H9 (cell line): ENCODE measurements at regions not wholly inside any gene's neighbourhood (a gene's known extent, or its start where the extent isn't known, plus 50 kb on each side); places are given as distances from the start of the nearest gene placed in this dataset.

ENCODE experiments used
- DNase-seq: peaks from one replicate; pipeline ENCODE4 v3.0.0-alpha.2; 2017
- H2AFZ ChIP-seq: one replicate; pipeline ENCODE4 v1.6.1; 2013; ENCODE audit warnings: mild to moderate bottlenecking, low read length, control low read depth, moderate library complexity
- H2AK5ac ChIP-seq: 2 replicates; pipeline ENCODE4 v1.6.1; 2013; ENCODE audit warnings: low read length, control low read depth, mixed read lengths; ENCODE audit not compliant: insufficient read length
- H2BK120ac ChIP-seq: one replicate; pipeline ENCODE4 v1.6.1; 2013; ENCODE audit warnings: low read depth, mild to moderate bottlenecking, low read length, control low read depth, inconsistent platforms; ENCODE audit not compliant: poor library complexity, severe bottlenecking
- H2BK12ac ChIP-seq: 2 replicates; pipeline ENCODE4 v1.6.1; 2013; ENCODE audit warnings: low read length, control low read depth, mixed read lengths, low read depth; ENCODE audit not compliant: insufficient read length
- H2BK15ac ChIP-seq: 2 replicates; pipeline ENCODE4 v1.6.1; 2013; ENCODE audit warnings: low read depth, low read length, control low read depth
- H2BK20ac ChIP-seq: one replicate; pipeline ENCODE4 v1.6.1; 2013; ENCODE audit warnings: low read depth, mild to moderate bottlenecking, low read length, control low read depth, inconsistent platforms; ENCODE audit not compliant: poor library complexity, severe bottlenecking
- H2BK5ac ChIP-seq: 2 replicates; pipeline ENCODE4 v1.6.1; 2013; ENCODE audit warnings: low read length, control low read depth, mixed read lengths; ENCODE audit not compliant: insufficient read length
- H3K14ac ChIP-seq: 2 replicates; pipeline ENCODE4 v1.6.1; 2013; ENCODE audit warnings: low read length, control low read depth; ENCODE audit not compliant: insufficient read depth
- H3K18ac ChIP-seq: 2 replicates; pipeline ENCODE4 v1.6.1; 2013; ENCODE audit warnings: low read depth, mild to moderate bottlenecking, mixed read lengths, low read length, control low read depth; ENCODE audit not compliant: insufficient read length
- H3K23ac ChIP-seq: 2 replicates; pipeline ENCODE4 v1.6.1; 2013; ENCODE audit warnings: low read length, control low read depth, mixed read lengths, low read depth; ENCODE audit not compliant: insufficient read length
- H3K23me2 ChIP-seq: 2 replicates; pipeline ENCODE4 v1.6.1; 2013; ENCODE audit warnings: low read depth, mild to moderate bottlenecking, mixed read lengths, low read length, control low read depth; ENCODE audit not compliant: insufficient read length, poor library complexity, severe bottlenecking
- H3K27ac ChIP-seq: 2 replicates; pipeline ENCODE4 v1.5.1; 2013; ENCODE audit warnings: low read length, control low read depth, mixed read lengths, low read depth; ENCODE audit not compliant: insufficient read length
- H3K27me3 ChIP-seq: 2 replicates; pipeline ENCODE4 v1.6.1; 2013; ENCODE audit warnings: low read length, control low read depth, inconsistent platforms; ENCODE audit not compliant: insufficient read depth
- H3K4ac ChIP-seq: 2 replicates; pipeline ENCODE4 v1.6.1; 2013; ENCODE audit warnings: low read depth, mild to moderate bottlenecking, control low read depth, inconsistent platforms, low read length, moderate library complexity
- H3K4me1 ChIP-seq: 2 replicates; pipeline ENCODE4 v1.6.1; 2013; ENCODE audit warnings: low read length, control low read depth, inconsistent platforms; ENCODE audit not compliant: insufficient read depth
- H3K4me2 ChIP-seq: 2 replicates; pipeline ENCODE4 v1.6.1; 2013; ENCODE audit warnings: low read length, control low read depth, mixed read lengths; ENCODE audit not compliant: insufficient read length, insufficient read depth
- H3K56ac ChIP-seq: 2 replicates; pipeline ENCODE4 v1.6.1; 2013; ENCODE audit warnings: low read depth, mild to moderate bottlenecking, mixed read lengths, low read length, control low read depth; ENCODE audit not compliant: insufficient read length
- H3K79me1 ChIP-seq: 2 replicates; pipeline ENCODE4 v1.6.1; 2013; ENCODE audit warnings: low read depth, mild to moderate bottlenecking, moderate library complexity, low read length, control low read depth, inconsistent platforms; ENCODE audit not compliant: insufficient read depth, poor library complexity, severe bottlenecking
- H3K79me2 ChIP-seq: 2 replicates; pipeline ENCODE4 v1.6.1; 2013; ENCODE audit warnings: low read length, control low read depth, inconsistent platforms; ENCODE audit not compliant: insufficient read depth
- H3K9ac ChIP-seq: 2 replicates; pipeline ENCODE4 v1.6.1; 2013; ENCODE audit warnings: low read length, control low read depth, mixed read lengths; ENCODE audit not compliant: insufficient read length; ENCODE audit errors: extremely low read depth
- H3K9me3 ChIP-seq: one replicate; pipeline ENCODE4 v1.6.1; 2013; ENCODE audit warnings: low read depth, low read length, inconsistent platforms; ENCODE audit not compliant: control insufficient read depth
- H3T11ph ChIP-seq: one replicate; pipeline ENCODE4 v1.6.1; 2013; ENCODE audit warnings: mild to moderate bottlenecking, low read length, control low read depth, inconsistent platforms
- H4K20me1 ChIP-seq: one replicate; pipeline ENCODE4 v1.6.1; 2013; ENCODE audit not compliant: control insufficient read depth, insufficient read length, insufficient read depth
- H4K5ac ChIP-seq: 2 replicates; pipeline ENCODE4 v1.6.1; 2013; ENCODE audit warnings: low read depth, mild to moderate bottlenecking, mixed read lengths, low read length, control low read depth; ENCODE audit not compliant: insufficient read length
- H4K8ac ChIP-seq: replicated peaks from 2 replicates; pipeline ENCODE4 v1.6.1; 2013; ENCODE audit warnings: low read length, control low read depth, mixed read lengths, low read depth; ENCODE audit not compliant: insufficient read length
- H4K91ac ChIP-seq: 2 replicates; pipeline ENCODE4 v1.6.1; 2013; ENCODE audit warnings: low read depth, mild to moderate bottlenecking, moderate library complexity, mixed read lengths, low read length, control low read depth; ENCODE audit not compliant: insufficient read length
- H3K27ac Mint-ChIP-seq, 3 experiments: 2 replicates in 2 of 3; 3 replicates in 1 of 3; pipeline ENCODE4 v1.8.0; 2020 to 2021; ENCODE audit warnings: mixed read lengths in 3 of 3, mild to moderate bottlenecking in 1 of 3, moderate library complexity in 1 of 3
- H3K27me3 Mint-ChIP-seq: 2 replicates; pipeline ENCODE4 v1.8.0; 2021; ENCODE audit warnings: low read depth, mild to moderate bottlenecking, moderate library complexity, mixed read lengths
- H3K36me3 Mint-ChIP-seq, 3 experiments: 2 replicates in 2 of 3; 3 replicates in 1 of 3; pipeline ENCODE4 v1.8.0; 2020 to 2021; ENCODE audit warnings: low read depth in 3 of 3, mixed read lengths in 3 of 3; ENCODE audit not compliant: insufficient read depth in 1 of 3
- H3K4me1 Mint-ChIP-seq, 2 experiments: 2 replicates each; pipeline ENCODE4 v1.8.0; 2020; ENCODE audit warnings: mixed read lengths in 2 of 2
- H3K4me3 Mint-ChIP-seq, 2 experiments: 2 replicates in 1 of 2; 3 replicates in 1 of 2; pipeline ENCODE4 v1.8.0; 2020 to 2021; ENCODE audit warnings: mild to moderate bottlenecking in 2 of 2, mixed read lengths in 2 of 2, moderate library complexity in 1 of 2
- H3K9me3 Mint-ChIP-seq, 2 experiments: 2 replicates in 1 of 2; 3 replicates in 1 of 2; pipeline ENCODE4 v1.8.0; 2020; ENCODE audit warnings: mild to moderate bottlenecking in 2 of 2, mixed read lengths in 2 of 2, moderate library complexity in 1 of 2
- CTCF ChIP-seq: fragments of 200-600 bp; sonication (generic); conservative IDR thresholded peaks from 3 replicates; pipeline ENCODE4 v1.8.0; 2021; ENCODE audit warnings: antibody characterized with exemption, mild to moderate bottlenecking
- WGBS: extraction: QIAGEN DNeasy Blood & Tissue Kit; methylation state at CpG from one replicate; pipeline ENCODE4 v1.1.7; 2013; ENCODE audit warnings: missing lambda C conversion rate, low lambda C conversion rate, mixed read lengths; ENCODE audit not compliant: insufficient read length; ENCODE audit errors: extremely low coverage; 5-methylcytosine and 5-hydroxymethylcytosine counted together

- no peak overlapping the region for H3K18ac ChIP-seq
- no peak overlapping the region for H2BK20ac ChIP-seq
- H4K5ac ChIP-seq: no peak overlapping the region
- H4K91ac ChIP-seq: no peak overlapping the region
- H3K23ac ChIP-seq: no peak overlapping the region
- no peak overlapping the region for H3K14ac ChIP-seq
- H3K27ac ChIP-seq: no peak overlapping the region
- no peaks in the 10 kb centered on the region for H3K4me1 ChIP-seq
- no peak overlapping the region for H2AK5ac ChIP-seq
- TF ChIP-seq CTCF: no peak
- H3K4ac ChIP-seq: no peak overlapping the region
- H3K9me3 Mint-ChIP-seq: no peaks in the 10 kb centered on the region; a peak in 2 of 5 replicates
- WGBS: no CpG with 5 or more reads among the region's 4 CpGs
- H3K9ac ChIP-seq: no peak overlapping the region
- H3K56ac ChIP-seq: no peak overlapping the region
- H3K23me2 ChIP-seq: no peaks in the 10 kb centered on the region
- H2BK5ac ChIP-seq: no peak overlapping the region
- H3K27ac Mint-ChIP-seq: peak overlapping the region in 1 of 3 experiments; percentile 56; a peak in 1 of 7 replicates
- DNase-seq: no peak
- H2BK15ac ChIP-seq: no peak overlapping the region
- H2AFZ ChIP-seq: no peak overlapping the region
- H2BK120ac ChIP-seq: no peak overlapping the region
- H3K4me3 Mint-ChIP-seq: no peak overlapping the region
- H3T11ph ChIP-seq: no peak overlapping the region
- H3K4me2 ChIP-seq: no peak overlapping the region
- H4K20me1 ChIP-seq: no peaks in the 10 kb centered on the region
- peaks cover 9 to 12% of the 10 kb centered on the region in 2 experiments for H3K4me1 Mint-ChIP-seq
- H3K9me3 ChIP-seq: no peaks in the 10 kb centered on the region
- peak overlapping the region; percentile 50 for H4K8ac ChIP-seq
- no peaks in the 10 kb centered on the region for H3K79me2 ChIP-seq
- H3K27me3 ChIP-seq: no peaks in the 10 kb centered on the region
- H2BK12ac ChIP-seq: no peak overlapping the region
- H3K27me3 Mint-ChIP-seq: peaks cover 5% of the 10 kb centered on the region
- H3K79me1 ChIP-seq: no peaks in the 10 kb centered on the region
- H3K36me3 Mint-ChIP-seq: no peaks in the 10 kb centered on the region
These were observed 58.4 kb downstream of the ZNF22 start for GRCh38 chr10:45058992-45059561.
